SHP77 treated with DMSO at 0.1 percent for 48 hours (cell line): ENCODE measurements at regions not wholly inside any gene's neighbourhood (a gene's known extent, or its start where the extent isn't known, plus 50 kb on each side); places are given as distances from the start of the nearest gene placed in this dataset.
"Not testable (repeated sequence)": the region's sequence is repeated elsewhere in the genome, so short reads cannot be mapped to it uniquely, and the experiment has no call there.

ENCODE experiments used
- DNase-seq: peaks from one replicate; lab custom pipeline; 2025; lab: John Stamatoyannopoulos, UW

DNA sequence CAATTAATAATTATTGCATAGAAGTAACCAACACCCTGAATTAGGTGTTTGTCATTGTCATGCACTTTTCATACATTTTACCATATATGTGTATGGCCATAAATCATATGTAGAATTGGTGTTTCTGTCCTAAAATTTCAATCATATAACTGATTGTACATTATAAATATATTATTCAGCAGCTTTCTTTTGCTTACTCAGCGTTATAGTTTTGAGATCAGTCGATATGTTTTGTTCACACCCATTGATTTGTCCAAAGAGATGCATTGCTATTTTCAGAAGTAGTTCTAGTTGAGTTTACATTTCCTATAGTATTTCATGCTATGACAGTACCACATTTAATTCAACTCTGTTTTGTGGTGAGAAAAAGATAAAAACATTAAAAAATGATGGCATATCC lies 50.5 kb upstream of the PARP4 start:
- no peak for DNase-seq

DNA sequence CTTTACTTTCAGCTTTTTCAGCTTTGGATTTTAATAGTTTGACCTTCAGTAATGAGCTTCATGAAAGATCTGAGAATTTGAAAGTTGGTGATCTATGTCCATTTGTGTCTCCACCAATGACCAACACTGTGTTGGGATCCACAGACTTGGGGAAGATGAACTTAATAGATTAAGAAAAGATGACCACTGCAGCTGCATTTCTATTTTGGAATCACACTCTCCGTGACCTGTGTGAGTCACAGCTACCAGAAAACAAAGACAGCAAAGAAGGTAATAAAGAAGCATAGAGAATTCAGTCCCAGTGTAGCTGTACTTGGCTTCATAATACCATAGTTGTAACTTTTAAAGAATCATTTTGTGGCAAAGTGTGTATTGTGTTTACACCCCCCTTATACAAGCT lies 51.4 kb upstream of the PARP4 start:
- DNase-seq, result not testable (repeated sequence)

DNA sequence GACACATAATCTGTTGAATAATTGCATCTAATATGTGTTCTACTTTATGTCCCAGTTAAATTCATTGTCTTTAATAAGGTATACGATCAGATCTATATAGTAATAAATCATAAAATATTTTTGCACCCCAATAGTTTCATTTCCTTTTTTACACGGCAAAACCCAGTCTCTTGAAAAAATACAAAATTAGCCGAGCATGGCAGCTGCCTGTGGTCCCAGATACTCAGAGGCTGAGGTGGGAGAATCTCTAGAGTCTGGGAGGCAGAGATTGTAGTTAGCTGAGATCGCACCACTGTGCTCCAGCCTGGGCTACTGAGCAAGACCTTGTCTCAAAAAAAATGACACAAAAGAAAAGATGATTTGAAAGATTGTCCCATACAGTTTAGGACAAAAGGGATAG lies 52.3 kb upstream of the PARP4 start:
- DNase-seq, result no peak

DNA sequence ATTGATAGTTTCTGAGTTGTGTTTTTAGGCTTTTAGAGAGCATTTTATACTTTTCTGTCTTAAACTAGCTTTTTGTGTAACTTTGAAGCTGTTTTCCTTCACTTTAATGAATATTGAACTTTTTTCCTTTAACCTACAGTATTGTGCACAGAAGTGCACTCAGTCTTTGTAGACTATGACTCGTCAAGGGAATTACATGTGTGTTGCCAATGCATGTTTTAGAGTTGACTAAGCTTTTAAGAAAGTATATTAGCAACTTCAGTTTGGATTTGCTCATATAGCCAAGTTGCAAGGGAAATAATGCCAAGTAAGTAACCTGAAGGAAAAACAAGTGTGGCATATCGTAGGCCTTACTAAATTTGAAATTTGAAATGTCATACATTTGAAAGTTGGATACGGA lies 55.0 kb upstream of the PARP4 start:
- DNase-seq, result not testable (repeated sequence)

DNA sequence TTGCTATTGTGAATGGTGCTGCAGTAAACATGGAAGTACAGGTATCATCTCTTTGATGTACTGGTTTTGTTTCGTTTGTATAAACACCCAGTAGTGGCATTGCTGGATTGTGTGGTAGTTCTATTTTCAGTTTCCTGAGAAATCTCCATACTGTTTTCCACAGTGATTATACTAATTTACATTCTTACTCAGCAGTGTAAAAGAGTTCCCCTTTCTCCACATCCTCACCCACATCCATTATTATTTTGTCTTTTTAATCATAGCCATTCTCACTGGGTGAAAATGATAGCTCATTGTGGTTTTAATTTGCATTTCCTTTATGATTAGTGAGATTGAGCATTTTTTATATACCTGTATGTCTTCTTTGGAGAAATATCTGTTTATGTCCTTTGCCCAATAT lies 62.3 kb upstream of the PARP4 start:
- no peak for DNase-seq

DNA sequence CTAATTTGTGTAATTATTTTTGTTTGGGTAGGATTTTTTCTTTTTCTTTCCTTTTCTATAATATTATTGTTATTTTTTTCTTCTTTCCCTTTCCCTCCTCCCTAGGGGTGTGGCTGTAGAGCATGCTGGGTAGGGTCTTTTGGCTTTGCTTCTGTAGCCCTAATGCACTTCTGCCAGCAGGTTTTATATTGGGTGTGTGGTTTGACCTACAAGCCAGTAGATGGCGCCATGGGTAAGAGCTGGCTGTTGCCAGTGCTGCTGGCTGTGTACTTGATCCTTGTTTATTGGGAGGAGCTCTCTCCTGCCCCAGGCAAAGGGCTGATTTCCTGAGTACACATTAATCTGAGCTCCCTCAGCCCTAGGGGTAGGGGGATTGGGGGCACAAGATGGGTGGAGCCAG lies 67.7 kb upstream of the PARP4 start:
- DNase-seq, result not testable (repeated sequence)

DNA sequence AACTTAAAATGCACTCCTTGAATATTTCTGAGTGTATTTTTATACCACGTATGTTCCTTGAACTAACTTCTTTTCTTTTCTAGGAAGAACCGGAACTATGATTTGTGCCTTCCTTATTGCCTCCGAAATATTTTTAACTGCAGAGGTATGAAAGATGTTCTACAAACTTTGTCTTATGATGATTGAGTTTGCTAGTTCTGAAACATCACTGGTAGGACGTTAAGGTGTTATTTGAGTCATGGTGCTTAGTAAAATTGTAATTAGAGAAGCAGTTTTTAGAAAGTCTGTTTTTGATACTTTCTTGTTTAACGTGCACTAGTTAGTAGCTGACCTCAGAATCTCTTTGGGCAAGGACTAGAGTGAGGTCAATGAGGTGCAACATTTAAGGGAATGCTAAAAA lies 69.0 kb upstream of the PARP4 start:
- not testable (repeated sequence) for DNase-seq

DNA sequence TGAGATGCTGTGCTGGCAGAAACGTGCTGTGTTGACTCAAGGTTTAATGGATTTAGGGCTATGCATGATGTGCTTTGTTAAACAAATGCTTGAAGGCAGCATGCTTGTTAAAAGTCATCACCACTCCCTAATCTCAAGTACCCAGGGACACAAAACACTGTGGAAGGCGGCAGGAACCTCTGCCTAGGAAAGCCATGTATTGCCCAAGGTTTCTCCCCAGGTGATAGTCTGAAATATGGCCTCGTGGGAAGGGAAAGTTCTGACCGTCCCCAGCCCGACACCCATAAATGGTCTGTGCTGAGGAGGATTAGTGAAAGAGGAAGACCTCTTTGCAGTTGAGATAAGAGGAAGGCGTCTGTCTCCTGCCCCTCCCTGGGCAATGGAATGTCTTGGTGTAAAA lies 79.1 kb upstream of the PARP4 start:
- DNase-seq, result not testable (repeated sequence)

DNA sequence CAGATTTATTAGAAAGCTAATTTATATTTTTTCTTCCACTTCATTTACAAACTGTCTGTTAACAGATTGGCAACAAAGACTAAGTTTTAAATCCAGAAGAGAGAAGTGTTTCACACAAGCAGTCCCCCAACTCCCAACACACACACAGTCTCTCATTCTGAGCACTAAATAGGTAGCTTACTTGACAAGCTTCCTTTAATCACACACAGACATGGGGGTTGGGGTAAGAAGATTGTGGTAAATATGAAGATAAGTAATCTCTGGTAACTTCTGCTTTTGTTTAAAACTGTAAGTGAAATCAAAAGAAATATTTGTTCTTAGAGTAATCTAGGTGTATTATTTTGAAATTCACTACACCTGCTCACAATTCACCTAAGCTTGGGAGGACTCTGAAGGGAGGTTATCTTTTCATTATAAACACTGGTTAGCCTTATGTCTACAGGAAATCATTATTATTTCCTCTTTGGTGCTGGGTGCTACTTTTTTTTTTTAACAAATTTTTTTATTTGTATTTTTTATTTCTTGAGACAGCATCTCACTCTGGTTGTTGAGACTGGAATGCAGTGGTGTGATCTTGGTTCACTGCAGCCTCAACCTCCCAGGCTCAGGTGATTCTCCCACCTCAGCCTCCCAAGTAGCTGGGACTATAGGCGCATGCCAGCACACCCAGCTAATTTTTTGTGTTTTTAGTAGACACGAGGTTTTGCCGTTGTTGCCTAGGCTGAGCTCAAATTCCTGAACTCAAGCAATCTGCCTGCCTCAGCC lies 82.1 kb upstream of the ATP12A start:
- DNase-seq, result not testable (repeated sequence)

DNA sequence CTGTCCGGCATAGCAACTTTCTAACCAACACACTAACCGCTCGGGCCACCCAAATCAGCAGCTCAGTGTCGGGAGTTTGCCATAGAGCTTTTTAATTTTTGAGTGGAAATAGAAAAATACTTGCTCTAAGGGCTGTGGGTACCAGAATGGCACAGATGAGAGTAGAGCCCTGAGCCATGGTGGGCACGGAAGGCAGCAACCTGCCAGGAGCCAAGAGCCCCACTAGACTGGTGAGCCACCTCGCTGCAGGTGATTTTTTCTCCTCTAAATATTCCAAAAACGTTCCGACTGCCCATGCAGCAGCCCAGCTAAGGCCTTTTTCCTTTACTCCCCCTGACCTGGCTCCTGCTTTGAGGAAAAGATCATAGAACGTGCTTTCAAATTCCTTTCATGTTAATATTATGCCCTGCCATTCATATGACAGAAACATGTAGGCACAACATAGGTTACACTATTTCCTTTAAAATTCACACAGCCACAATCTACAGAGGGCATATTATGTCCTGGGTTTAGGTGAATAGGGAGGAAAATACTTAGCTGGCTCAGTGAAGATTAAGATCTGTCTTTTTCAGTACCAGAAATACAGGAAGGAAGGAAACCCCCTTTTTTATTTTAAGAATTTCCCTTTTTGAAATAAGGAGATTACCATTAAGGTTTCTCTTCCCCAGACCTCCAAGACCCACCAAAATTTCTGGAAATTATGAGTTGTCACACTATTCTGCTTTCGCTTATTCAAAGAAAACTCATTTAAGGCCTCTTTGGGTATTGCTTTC lies 81.0 kb upstream of the ATP12A start:
- not testable (repeated sequence) for DNase-seq

DNA sequence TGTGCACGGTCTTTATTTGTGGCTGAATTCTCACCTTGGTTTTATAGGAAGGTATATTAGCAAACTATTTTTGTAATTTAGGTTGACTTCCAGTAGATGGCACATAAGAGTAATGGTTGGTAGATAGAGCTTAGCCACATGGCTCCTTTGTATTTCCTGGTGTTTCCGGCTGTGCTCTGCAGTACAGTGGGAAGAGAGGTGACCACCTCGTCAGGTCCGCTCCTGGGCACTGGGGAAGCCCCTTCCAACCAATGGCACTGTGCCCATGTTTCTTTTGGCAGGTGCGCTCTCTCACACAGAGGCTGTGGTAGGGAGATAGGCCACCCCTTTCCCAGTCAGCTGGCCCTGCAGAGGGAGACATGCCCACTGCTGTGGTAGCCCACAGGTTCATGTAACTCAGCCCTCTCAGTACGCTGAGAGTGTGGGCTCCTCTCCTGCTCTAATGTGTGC lies 74.3 kb upstream of the ATP12A start:
- DNase-seq, result no peak

DNA sequence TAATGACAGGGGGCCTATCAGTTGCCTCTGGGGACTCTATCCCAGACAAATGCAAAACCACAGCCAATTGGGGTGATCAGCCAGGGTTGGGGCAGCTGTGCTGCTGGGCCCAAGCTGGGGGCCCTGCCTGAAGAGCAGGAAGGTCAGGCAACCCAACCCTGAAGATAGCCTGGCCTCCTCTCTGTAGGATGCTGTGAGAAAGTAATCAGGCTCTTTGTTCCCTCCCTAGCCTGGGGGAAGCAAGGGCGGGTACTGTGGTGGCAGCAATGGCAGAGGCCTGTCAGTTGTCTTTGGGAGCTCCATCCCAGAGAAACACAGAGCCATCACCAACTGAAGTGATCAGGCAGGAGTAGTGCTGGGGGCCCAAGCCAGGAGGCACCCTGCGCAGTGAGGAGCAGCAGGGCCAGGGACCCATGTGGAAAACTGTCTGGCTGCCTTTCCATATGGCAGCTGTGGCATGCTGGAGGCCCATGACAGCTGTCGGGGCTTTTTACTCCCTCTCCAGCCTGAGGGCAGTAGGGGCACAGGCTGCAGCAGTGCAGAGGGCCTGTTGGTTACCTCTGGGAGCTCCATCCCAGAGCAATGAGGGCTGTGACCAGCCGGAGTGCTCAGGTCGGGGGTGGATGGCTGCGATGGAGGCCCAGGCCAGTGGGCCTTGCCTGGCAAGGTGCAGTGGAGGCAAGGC lies 73.6 kb upstream of the ATP12A start:
- DNase-seq, result no peak

DNA sequence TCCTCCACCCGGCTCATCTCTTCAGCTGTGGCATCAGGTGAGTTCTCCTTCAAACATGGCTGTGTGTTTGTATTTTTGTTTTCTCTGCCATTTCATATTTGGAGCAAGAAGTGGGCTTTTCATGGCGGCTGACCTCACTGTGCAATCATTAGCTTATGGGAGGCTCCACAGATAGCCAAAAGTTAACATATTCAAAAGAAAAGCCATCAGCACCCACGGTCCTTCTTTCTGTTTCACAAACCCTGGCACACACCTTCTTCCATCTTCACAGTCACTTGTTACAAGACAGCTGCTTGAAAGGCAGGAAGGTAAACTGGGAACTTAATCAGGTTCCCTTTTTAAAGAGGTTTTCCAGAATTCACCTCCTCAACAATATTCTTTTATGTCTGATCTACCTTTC lies 69.3 kb upstream of the ATP12A start:
- no peak for DNase-seq

DNA sequence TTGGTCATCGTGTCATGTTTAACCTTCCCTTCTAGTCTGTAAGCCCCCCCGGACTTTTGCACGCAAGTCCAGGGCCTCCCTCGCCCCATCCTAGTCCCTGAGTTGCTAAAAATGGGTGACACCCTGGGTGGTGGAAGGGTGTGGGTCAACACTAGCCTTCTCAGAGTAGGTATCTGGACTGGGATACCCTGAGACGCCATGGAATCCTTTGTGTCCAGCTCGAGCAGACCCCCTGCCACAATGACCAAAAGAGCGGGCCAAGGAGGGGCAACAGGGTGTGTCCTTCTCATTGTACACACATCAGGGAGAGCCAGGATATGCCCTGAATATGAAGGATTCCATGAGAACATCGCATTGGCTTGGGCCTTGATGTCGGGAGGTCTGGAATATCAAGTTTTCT lies 67.5 kb upstream of the ATP12A start:
- DNase-seq, result no peak

DNA sequence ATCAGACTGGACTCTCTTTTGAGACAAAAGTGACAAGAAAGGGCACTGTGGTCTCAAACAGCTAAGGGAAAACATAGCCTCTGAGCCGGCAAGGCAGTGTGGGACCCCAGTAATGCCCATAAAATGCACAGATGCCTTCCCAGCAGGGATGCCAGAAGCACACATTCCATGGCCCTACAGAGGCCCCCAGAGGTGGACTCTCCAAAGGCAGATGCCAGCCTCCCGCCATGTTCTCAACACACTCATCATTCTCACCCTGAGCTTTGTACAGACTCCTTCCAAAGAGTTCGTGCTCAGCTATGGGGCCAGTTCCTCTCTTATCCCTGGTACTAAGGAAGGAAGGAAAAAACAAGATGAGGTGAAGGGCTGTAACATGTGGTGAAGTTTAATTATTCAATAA lies 67.1 kb upstream of the ATP12A start:
- DNase-seq, result no peak

DNA sequence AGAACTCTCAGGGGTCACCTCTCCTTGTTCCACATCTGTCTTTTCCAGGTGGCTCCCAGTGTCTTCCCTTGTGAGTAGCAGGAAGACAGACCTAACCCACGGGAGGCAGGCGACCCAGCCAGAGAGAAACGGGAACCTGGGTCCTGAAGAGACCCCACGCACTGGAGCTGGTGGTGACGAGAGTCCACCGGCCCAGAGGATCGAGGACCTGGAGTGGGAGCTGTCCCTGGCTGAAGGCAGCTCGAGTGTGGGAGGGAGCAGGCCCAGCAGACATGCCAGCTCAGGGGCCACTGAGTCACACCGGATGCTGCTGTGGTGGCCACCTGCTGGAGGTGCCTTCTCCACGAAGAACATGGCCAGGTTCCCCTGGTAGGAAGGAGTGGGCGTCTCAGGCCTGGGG lies 66.5 kb upstream of the ATP12A start:
- DNase-seq, result no peak

DNA sequence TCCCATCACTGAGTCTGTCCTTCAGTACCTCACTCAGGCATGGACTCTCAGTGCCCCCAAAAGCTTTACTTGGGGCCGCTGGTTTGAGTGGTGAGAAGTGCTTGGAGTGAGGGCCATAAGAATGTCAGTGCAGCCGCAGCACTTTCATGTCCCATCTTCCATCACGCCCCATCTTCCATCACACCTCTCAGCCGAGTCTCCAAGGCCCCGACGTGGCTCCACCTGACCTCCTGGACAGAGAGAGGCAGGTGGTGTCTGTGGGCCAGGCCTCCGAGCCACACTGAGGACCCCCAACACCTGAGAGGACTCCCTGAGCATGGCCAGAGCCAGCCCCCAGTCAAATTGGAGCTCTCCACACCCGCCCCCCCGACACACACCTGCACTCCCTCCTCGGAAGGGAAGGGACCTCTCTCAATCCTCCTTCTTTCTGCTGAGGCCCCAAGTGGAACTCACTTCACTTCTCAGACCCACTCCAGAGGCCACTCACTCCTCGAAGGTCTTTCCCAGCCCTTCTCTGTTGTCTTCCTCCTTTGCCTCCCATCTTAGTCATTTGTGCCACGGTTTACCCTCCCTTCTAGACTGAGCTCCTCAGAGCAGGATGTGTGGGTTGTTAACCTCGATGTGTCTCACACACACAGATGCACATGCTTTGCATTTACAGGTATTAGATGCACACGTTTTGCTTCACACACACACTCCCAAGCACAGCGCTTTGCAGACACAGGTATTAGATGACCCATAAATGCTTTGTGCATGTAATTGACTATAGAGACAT lies 65.7 kb upstream of the ATP12A start:
- no peak for DNase-seq

DNA sequence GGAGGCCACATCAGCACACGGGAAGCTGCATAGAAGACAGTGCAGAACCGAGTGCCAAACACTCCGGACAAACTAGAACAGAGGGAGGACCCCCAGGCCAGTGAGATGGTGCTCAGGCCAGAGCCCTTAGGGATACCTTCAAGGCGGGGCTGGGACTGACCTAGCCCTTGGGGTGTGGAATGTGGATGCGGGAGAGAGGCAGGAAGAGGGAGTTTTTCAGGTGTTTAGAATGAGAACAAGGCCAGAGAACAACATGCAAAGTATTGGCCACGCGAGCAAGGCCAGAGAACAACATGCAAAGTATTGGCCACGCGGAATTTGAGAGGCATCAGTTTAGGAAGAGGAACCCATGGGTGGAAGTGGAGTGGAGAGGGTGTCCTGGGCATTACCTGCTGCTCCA lies 65.1 kb upstream of the ATP12A start:
- no peak for DNase-seq

DNA sequence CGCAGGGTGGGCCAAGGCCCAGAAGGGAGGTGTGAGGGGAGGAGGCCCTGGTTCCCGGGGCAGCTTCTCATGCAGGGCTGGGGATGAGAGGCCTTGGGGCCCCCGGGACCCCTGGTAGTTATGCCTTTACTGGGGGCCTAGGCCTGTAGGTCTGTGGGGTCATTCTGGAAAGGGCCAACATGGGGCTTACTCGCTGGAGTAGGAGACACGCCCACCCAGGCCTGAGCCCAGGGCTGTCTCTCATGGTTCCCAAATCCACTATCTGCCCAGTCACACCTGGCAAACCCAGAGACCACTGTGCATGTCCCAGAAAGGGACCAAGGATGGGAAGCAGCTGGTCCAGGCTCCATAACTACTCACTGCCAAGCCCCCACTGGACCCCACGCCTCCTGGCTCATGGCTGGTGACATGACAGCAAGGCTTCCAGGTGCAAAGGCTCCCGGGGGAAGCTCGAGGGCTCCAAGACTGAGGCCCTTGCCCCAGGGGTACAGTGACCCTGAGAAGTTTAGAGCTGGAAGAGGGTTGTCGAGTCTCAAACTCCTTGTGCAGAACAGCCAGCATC lies 64.2 kb upstream of the ATP12A start:
- no peak for DNase-seq

DNA sequence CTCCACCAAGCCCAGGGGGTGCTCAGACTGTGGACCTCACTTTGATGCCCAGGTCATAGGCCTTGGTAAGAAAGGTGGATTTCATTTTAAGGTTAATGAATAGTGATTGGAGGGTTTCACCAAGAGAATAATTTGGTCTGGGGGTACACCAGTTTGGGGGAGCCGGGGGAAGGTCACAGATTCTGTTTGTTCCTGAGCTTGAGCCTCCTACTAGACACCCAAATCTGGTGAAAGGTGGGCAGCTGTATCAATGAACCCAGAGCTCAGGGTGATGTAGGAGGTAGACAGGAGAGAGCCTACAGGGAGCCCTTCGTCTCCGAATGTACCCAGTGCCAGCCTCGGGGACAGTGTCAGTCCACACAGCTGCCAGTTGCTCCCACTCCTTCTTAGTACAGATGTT lies 63.7 kb upstream of the ATP12A start:
- no peak for DNase-seq

DNA sequence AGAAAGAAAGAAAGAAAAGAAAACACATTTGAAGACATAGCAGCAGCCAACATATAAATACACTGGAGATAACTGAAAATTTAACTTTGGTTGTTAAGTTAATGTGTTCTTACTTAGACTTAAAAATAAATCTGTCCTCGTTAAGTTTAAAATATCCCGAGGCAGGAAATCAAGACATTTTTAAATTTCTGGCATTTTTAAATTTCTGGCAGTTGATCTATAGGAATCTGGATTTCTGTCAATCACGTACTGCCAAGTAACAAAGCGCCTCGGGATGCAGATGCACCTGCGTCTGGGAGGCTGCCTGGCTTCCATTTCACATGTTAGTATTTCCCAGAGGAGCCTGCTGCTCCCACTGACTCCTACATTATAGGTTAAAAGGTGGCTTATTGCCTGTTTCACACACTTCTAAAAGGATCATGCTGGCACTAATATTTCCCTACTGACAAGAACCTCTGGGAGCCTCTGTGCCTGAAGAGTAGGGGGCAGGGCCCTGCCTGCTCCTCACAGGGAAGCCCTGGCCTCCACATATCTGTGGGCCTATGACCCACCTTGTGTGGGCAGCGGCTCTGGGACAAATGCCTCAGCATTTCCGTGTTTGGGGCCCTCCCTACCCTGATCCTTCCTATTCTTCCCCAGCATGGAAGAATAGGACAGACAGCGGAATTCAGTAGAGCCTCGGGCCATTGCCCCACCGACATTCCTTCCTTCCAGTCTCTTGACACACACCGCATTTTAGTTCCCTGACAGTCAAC lies 62.8 kb upstream of the ATP12A start:
- DNase-seq, result no peak
